H1 (cell line): ENCODE measurements at regions not wholly inside any gene's neighbourhood (a gene's known extent, or its start where the extent isn't known, plus 50 kb on each side); places are given as distances from the start of the nearest gene placed in this dataset.

Experiments
- CTCF ChIA-PET: fragments of 300-600 bp; sonication (Branson Sonifier 250); formaldehyde crosslinking; loops from one replicate; lab custom pipeline; 2021; ENCODE audit not compliant: partially characterized antibody; lab: Charles Lee
- POLR2A ChIA-PET: fragments of 300-600 bp; sonication (Branson Sonifier 250); formaldehyde crosslinking; loops from one replicate; lab custom pipeline; 2021; ENCODE audit warnings: inconsistent platforms; ENCODE audit not compliant: partially characterized antibody; lab: Charles Lee
- DNase-seq, 2 experiments: peaks; one replicate each; pipeline versions ENCODE4 v3.0.0 to v3.0.0-alpha.2; 2010 to 2022; ENCODE audit warnings: low spot score in 2 of 2, low read depth in 1 of 2, mixed read lengths in 1 of 2
- FAIRE-seq: peaks from 2 replicates; lab custom pipeline; 2011; peaks lifted over from hg19 to GRCh38; lab: Jason Lieb, UNC
- H2AFZ ChIP-seq: 2 replicates; pipeline ENCODE4 v1.8.1; 2012; ENCODE audit warnings: low read length, inconsistent platforms
- H2AK5ac ChIP-seq: 2 replicates; pipeline ENCODE4 v1.6.1; 2013; ENCODE audit warnings: low read depth, low read length
- H2BK120ac ChIP-seq: replicated peaks from 2 replicates; pipeline ENCODE3; 2013; ENCODE audit warnings: low read depth, low read length, inconsistent platforms
- H2BK12ac ChIP-seq: 2 replicates; pipeline ENCODE4 v1.6.1; 2013; ENCODE audit warnings: low read depth, low read length
- H2BK15ac ChIP-seq: 2 replicates; pipeline ENCODE4 v1.6.1; 2013; ENCODE audit warnings: low read length
- H2BK20ac ChIP-seq: 2 replicates; pipeline ENCODE4 v1.6.1; 2013; ENCODE audit warnings: low read length
- H2BK5ac ChIP-seq: 2 replicates; pipeline ENCODE4 v1.6.1; 2013; ENCODE audit warnings: low read depth, low read length
- H3K14ac ChIP-seq: 2 replicates; pipeline ENCODE4 v1.6.1; 2013; ENCODE audit warnings: inconsistent platforms; ENCODE audit not compliant: insufficient read length
- H3K18ac ChIP-seq: 2 replicates; pipeline ENCODE4 v1.6.1; 2013; ENCODE audit warnings: low read length; ENCODE audit errors: extremely low read depth
- H3K23ac ChIP-seq: 2 replicates; pipeline ENCODE4 v1.6.1; 2013; ENCODE audit warnings: inconsistent platforms; ENCODE audit not compliant: insufficient read length
- H3K23me2 ChIP-seq: 2 replicates; pipeline ENCODE4 v1.6.1; 2013; ENCODE audit warnings: low read depth, low read length
- H3K27ac ChIP-seq: 2 replicates; pipeline ENCODE4 v1.6.1; 2011; ENCODE audit warnings: low read depth, low read length, inconsistent platforms
- H3K27me3 ChIP-seq, 4 experiments: replicated peaks in 1 of 4; 1 replicate in 1 of 4; 2 replicates in 3 of 4; pipeline versions ENCODE4 v1.6.1 to v1.8.1; 2011 to 2013; ENCODE audit warnings: low read length in 3 of 4, mild to moderate bottlenecking in 3 of 4, inconsistent platforms in 2 of 4, mixed read lengths in 2 of 4, moderate library complexity in 1 of 4; ENCODE audit not compliant: control insufficient read depth in 3 of 4, insufficient read depth in 3 of 4; ENCODE audit errors: extremely low read depth in 1 of 4
- H3K36me3 ChIP-seq, 4 experiments: 2 replicates each; pipeline versions ENCODE4 v1.6.1 to v1.8.1; 2011 to 2013; ENCODE audit warnings: mild to moderate bottlenecking in 4 of 4, low read length in 3 of 4, moderate library complexity in 2 of 4, control low read depth in 1 of 4, inconsistent platforms in 1 of 4; ENCODE audit not compliant: insufficient read depth in 4 of 4, control insufficient read depth in 2 of 4
- H3K4ac ChIP-seq: replicated peaks from 2 replicates; pipeline ENCODE3; 2013; ENCODE audit warnings: low read length, low read depth, mixed read lengths, inconsistent platforms; ENCODE audit not compliant: insufficient read length
- H3K4me1 ChIP-seq, 4 experiments: replicated peaks in 1 of 4; 1 replicate in 1 of 4; 2 replicates in 3 of 4; pipeline versions ENCODE4 v1.6.1 to v1.8.1; 2011 to 2013; ENCODE audit warnings: low read length in 3 of 4, inconsistent platforms in 2 of 4, mixed read lengths in 1 of 4; ENCODE audit not compliant: insufficient read depth in 4 of 4, control insufficient read depth in 3 of 4
- H3K4me2 ChIP-seq, 2 experiments: 2 replicates each; pipeline versions ENCODE4 v1.6.1 to v1.8.1; 2011 to 2013; ENCODE audit warnings: low read depth in 2 of 2, low read length in 2 of 2, control low read depth in 1 of 2, inconsistent platforms in 1 of 2, mild to moderate bottlenecking in 1 of 2; ENCODE audit not compliant: insufficient read depth in 1 of 2
- H3K4me3 ChIP-seq, 4 experiments: fragments of 200-600, 300-600 bp in 1 of 4; sonication (generic), shearing (Covaris generic), sonication (Bioruptor Twin) in 1 of 4; 2 replicates each; pipeline versions ENCODE4 v1.5.1 to v1.8.1; 2011 to 2016; ENCODE audit warnings: low read length in 4 of 4, low read depth in 3 of 4, control low read depth in 2 of 4, inconsistent platforms in 2 of 4, mild to moderate bottlenecking in 2 of 4, mixed read lengths in 1 of 4, moderate library complexity in 1 of 4; ENCODE audit not compliant: insufficient read depth in 2 of 4; ENCODE audit errors: extremely low read depth in 1 of 4
- H3K56ac ChIP-seq: replicated peaks from 2 replicates; pipeline ENCODE3; 2013; ENCODE audit warnings: low read depth, mild to moderate bottlenecking, mixed read lengths, low read length, inconsistent platforms; ENCODE audit not compliant: insufficient read length
- H3K79me1 ChIP-seq: 2 replicates; pipeline ENCODE4 v1.6.1; 2013; ENCODE audit warnings: low read depth, low read length, control low read depth
- H3K79me2 ChIP-seq, 2 experiments: 2 replicates each; pipeline versions ENCODE4 v1.6.1 to v1.8.1; 2012 to 2013; ENCODE audit warnings: low read length in 2 of 2, mild to moderate bottlenecking in 2 of 2, inconsistent platforms in 1 of 2; ENCODE audit not compliant: insufficient read depth in 2 of 2, control insufficient read depth in 1 of 2
- H3K9ac ChIP-seq, 4 experiments: replicated peaks in 1 of 4; 1 replicate in 1 of 4; 2 replicates in 3 of 4; pipeline versions ENCODE4 v1.6.1 to v1.8.1; 2011 to 2013; ENCODE audit warnings: low read depth in 3 of 4, low read length in 3 of 4, control low read depth in 2 of 4, mild to moderate bottlenecking in 2 of 4, moderate library complexity in 2 of 4, inconsistent platforms in 1 of 4; ENCODE audit errors: extremely low read depth in 1 of 4
- H3K9me3 ChIP-seq, 2 experiments: 2 replicates each; pipeline versions ENCODE4 v1.6.1 to v1.8.1; 2012 to 2013; ENCODE audit warnings: mild to moderate bottlenecking in 2 of 2, moderate library complexity in 2 of 2, control low read depth in 1 of 2, inconsistent platforms in 1 of 2, low read depth in 1 of 2, low read length in 1 of 2, mixed read lengths in 1 of 2; ENCODE audit not compliant: insufficient read depth in 2 of 2
- H4K20me1 ChIP-seq, 2 experiments: replicated peaks in 1 of 2; 2 replicates each; pipeline versions ENCODE3 to v1.8.1; 2011 to 2013; ENCODE audit warnings: inconsistent platforms in 2 of 2, low read length in 2 of 2, mild to moderate bottlenecking in 1 of 2; ENCODE audit not compliant: insufficient read depth in 2 of 2, control insufficient read depth in 1 of 2
- H4K5ac ChIP-seq: 2 replicates; pipeline ENCODE4 v1.6.1; 2013; ENCODE audit warnings: low read length, low read depth, mixed read lengths, inconsistent platforms; ENCODE audit not compliant: insufficient read length
- H4K8ac ChIP-seq: 2 replicates; pipeline ENCODE4 v1.8.0; 2013; ENCODE audit warnings: mild to moderate bottlenecking, moderate library complexity, low read length, inconsistent platforms; ENCODE audit not compliant: insufficient read depth; ENCODE audit errors: extremely low read depth
- H4K91ac ChIP-seq: replicated peaks from 2 replicates; pipeline ENCODE3; 2013; ENCODE audit warnings: low read length, mixed read lengths, inconsistent platforms; ENCODE audit not compliant: insufficient read length
- BRCA1 ChIP-seq: IDR thresholded peaks from 2 replicates; pipeline ENCODE4 v1.6.1; 2012; ENCODE audit warnings: low read depth, low read length, improper control_type of control experiment
- JUND ChIP-seq: IDR thresholded peaks from 2 replicates; pipeline ENCODE4 v1.6.1; 2011; ENCODE audit warnings: mild to moderate bottlenecking, improper control_type of control experiment, low read length
- SUZ12 ChIP-seq: fragments of 200-600 bp; sonication (generic); IDR thresholded peaks from 2 replicates; pipeline ENCODE4 v1.6.1; 2012; ENCODE audit warnings: mild to moderate bottlenecking, inconsistent platforms, low read length, moderate library complexity, mixed read lengths
- ZNF274 ChIP-seq: IDR thresholded peaks from 2 replicates; pipeline ENCODE4 v1.7.0; 2012; ENCODE audit warnings: low read length, borderline replicate concordance; ENCODE audit errors: extremely low read depth
- WGBS, 2 experiments: shearing (Covaris generic) in 1 of 2; methylation state at CpG; one replicate each; pipeline versions ENCODE4 v1.1.6 to v1.1.7; 2013 to 2015; ENCODE audit warnings: low lambda C conversion rate in 2 of 2, mixed read lengths in 2 of 2, inconsistent platforms in 1 of 2, low coverage in 1 of 2, missing lambda C conversion rate in 1 of 2; ENCODE audit not compliant: insufficient replicate concordance in 2 of 2, insufficient coverage in 1 of 2, insufficient read length in 1 of 2; ENCODE audit errors: extremely low coverage in 1 of 2, missing lambda C conversion rate in 1 of 2; 5-methylcytosine and 5-hydroxymethylcytosine counted together
- TF ChIP-seq, protein P1 (sequence below): IDR thresholded peaks from 2 replicates; pipeline ENCODE4 v1.6.1; 2012; ENCODE audit warnings: inconsistent platforms

DNA sequence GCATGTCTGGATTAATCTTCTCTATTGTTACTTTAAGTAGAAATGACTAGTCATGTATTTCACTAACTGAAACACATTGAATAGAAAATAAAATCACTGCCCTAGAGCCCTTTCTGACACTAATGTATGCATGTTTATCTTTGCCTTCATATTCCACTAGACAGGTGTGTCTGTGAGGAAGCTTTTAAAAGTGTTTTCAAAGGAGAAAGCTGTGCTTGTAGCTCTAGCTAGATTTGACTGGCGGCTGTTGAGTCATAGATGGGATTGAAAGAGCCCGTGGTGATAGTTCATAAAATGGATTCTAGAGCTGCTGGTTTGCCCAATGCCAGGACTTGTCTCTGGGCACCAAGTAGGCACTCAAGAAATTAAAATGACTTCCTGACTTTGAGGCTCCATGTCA, 189.0 kb upstream of the PIRT start:
- Histone ChIP-seq H3K14ac (no peak overlapping the region), H3K4me1 (peaks cover 0 to 6% (median 0%) of the 10 kb centered on the region in 4 experiments; a peak in 1 of 7 replicates), H2AFZ (no peak overlapping the region), H4K8ac (no peak overlapping the region), H3K18ac (no peak overlapping the region), H2BK12ac (no peak overlapping the region), H3K56ac (no peak overlapping the region), H3K79me1 (no peaks in the 10 kb centered on the region), H3K4ac (no peak overlapping the region), H3K27ac (no peak overlapping the region), H3K23ac (no peak overlapping the region), H4K91ac (no peak overlapping the region), H2BK20ac (no peak overlapping the region), H4K5ac (no peak overlapping the region), H3K27me3 (peaks cover 0 to 1% (median 0%) of the 10 kb centered on the region in 4 experiments; a peak in 1 of 7 replicates), H3K79me2 (no peaks in the 10 kb centered on the region), H2BK120ac (no peak overlapping the region), H3K9me3 (no peaks in the 10 kb centered on the region), H3K36me3 (no peaks in the 10 kb centered on the region), H3K9ac (no peak overlapping the region), H2AK5ac (no peak overlapping the region), H2BK15ac (no peak overlapping the region), H3K4me2 (no peak overlapping the region), H2BK5ac (no peak overlapping the region), H3K4me3 (no peak overlapping the region), H4K20me1 (no peaks in the 10 kb centered on the region), H3K23me2 (no peaks in the 10 kb centered on the region)
- 79% methylated on average over 2 of the region's 2 CpGs; no CpG with 5 or more reads in 1 of the 2 experiments for WGBS, 2 experiments
- POLR2A ChIA-PET = no interaction called here
- DNase-seq (no peak), FAIRE-seq (no peak)
- CTCF ChIA-PET = interaction anchor here (0.7 to 1.6 kb wide), 4 partner anchors 12 to 151 kb away, joined by 3 read pairs; no protein-coding TSS in a partner anchor
- TF ChIP-seq SUZ12 = no peak
- no peak for TF ChIP-seq ZNF274
- TF ChIP-seq BRCA1 = no peak
- no peak for TF ChIP-seq JUND
- TF ChIP-seq, protein P1, sequence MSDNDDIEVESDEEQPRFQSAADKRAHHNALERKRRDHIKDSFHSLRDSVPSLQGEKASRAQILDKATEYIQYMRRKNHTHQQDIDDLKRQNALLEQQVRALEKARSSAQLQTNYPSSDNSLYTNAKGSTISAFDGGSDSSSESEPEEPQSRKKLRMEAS = no peak
